DOHH2 (cell line): ENCODE measurements at regions not wholly inside any gene's neighbourhood (a gene's known extent, or its start where the extent isn't known, plus 50 kb on each side); places are given as distances from the start of the nearest gene placed in this dataset.

ENCODE experiments used
- H3F3A ChIP-seq: fragments of 200-600 bp; sonication (generic), shearing (Covaris generic); 2 replicates; pipeline ENCODE4 v1.6.0; 2016; ENCODE audit warnings: antibody characterized with exemption, mild to moderate bottlenecking; ENCODE audit not compliant: control insufficient read depth, insufficient read depth
- H3K27ac ChIP-seq: fragments of 200-600 bp; sonication (generic); 2 replicates; pipeline ENCODE4 v1.5.1; 2014; ENCODE audit warnings: low read depth, mild to moderate bottlenecking, low read length, moderate library complexity
- H3K27me3 ChIP-seq: fragments of 200-600 bp; sonication (generic); 2 replicates; pipeline ENCODE4 v1.6.1; 2014; ENCODE audit warnings: mild to moderate bottlenecking, low read length, mixed read lengths; ENCODE audit not compliant: control insufficient read depth
- H3K36me3 ChIP-seq: fragments of 200-600 bp; sonication (generic); 2 replicates; pipeline ENCODE4 v1.6.1; 2014; ENCODE audit warnings: mild to moderate bottlenecking, low read length, moderate library complexity, mixed read lengths; ENCODE audit not compliant: control insufficient read depth
- H3K4me1 ChIP-seq: fragments of 200-600 bp; sonication (generic); 2 replicates; pipeline ENCODE4 v1.6.1; 2014; ENCODE audit warnings: mild to moderate bottlenecking, low read length, mixed read lengths; ENCODE audit not compliant: control insufficient read depth
- H3K4me2 ChIP-seq: fragments of 200-600 bp; sonication (generic); 2 replicates; pipeline ENCODE4 v1.6.0; 2014; ENCODE audit warnings: mild to moderate bottlenecking, low read length, moderate library complexity
- H3K4me3 ChIP-seq: fragments of 200-600 bp; sonication (generic); 2 replicates; pipeline ENCODE4 v1.5.1; 2014; ENCODE audit warnings: mild to moderate bottlenecking, low read length, mixed read lengths
- H3K79me2 ChIP-seq: fragments of 200-600 bp; sonication (generic); 2 replicates; pipeline ENCODE4 v1.6.1; 2014; ENCODE audit warnings: mild to moderate bottlenecking, low read length, mixed read lengths; ENCODE audit not compliant: control insufficient read depth
- H3K9me2 ChIP-seq: fragments of 200-600 bp; sonication (generic); replicated peaks from 2 replicates; pipeline ENCODE4 v1.6.1; 2014; ENCODE audit warnings: mild to moderate bottlenecking, low read length, mixed read lengths; ENCODE audit not compliant: control insufficient read depth
- H3K9me3 ChIP-seq: fragments of 200-600 bp; sonication (generic); 2 replicates; pipeline ENCODE4 v1.6.1; 2014; ENCODE audit warnings: antibody characterized with exemption, low read length, mixed read lengths; ENCODE audit not compliant: control insufficient read depth, insufficient read depth
- H4K20me1 ChIP-seq: fragments of 200-600 bp; sonication (generic); 2 replicates; pipeline ENCODE4 v1.6.0; 2014; ENCODE audit warnings: low read depth, mild to moderate bottlenecking, antibody characterized with exemption, low read length, moderate library complexity; ENCODE audit not compliant: control insufficient read depth, insufficient read depth
- EZH2phosphoT487 ChIP-seq: fragments of 200-600 bp; sonication (generic); IDR thresholded peaks from 2 replicates; pipeline ENCODE4 v1.6.1; 2017; ENCODE audit warnings: borderline replicate concordance, mild to moderate bottlenecking, antibody characterized with exemption, low read length, moderate library complexity, mixed read lengths
- TF ChIP-seq, protein P1 (sequence below): fragments of 200-600 bp; sonication (generic); IDR thresholded peaks from one replicate; pipeline ENCODE4 v1.5.1; 2014; ENCODE audit warnings: antibody characterized with exemption, mild to moderate bottlenecking, low read depth, low read length; ENCODE audit not compliant: poor library complexity, severe bottlenecking

DNA sequence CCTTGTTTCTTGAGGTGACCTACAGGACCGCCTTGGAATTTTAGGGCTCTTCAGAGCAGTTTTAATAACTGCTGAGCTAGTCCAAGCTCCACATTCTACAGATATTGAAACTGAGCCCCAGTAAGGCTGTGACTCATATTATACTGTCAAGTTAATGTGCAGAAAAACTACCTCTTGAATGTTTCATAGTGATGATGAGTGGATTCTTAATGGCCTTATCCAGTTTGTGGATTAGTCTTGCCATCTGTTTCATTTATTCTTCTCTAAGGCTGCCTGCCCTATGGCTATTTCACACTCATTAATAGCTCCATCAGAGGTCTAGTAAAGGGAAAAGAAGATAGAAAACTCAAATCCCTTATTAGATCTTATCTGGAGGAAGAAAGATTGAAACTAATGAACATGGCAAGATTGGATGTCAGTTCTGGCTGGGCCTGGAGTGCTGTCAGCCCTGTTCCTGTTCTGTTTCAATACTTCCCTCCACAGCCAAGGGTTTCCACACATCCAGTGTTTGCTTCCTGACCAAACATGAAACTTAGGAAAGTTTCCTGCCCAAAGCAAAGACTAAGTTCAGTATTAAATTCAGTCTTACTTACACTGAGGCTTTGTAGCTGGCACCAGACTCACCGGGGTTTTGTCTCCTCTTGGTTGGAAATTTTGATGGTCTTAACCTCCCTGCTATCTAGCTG lies 215.6 kb upstream of the DMAC1 start:
- Histone ChIP-seq H4K20me1 (no peaks in the 10 kb centered on the region), H3K9me3 (no peaks in the 10 kb centered on the region), H3K27me3 (no peaks in the 10 kb centered on the region), H3K27ac (no peak overlapping the region), H3K9me2 (no peaks in the 10 kb centered on the region), H3K4me1 (no peaks in the 10 kb centered on the region), H3K4me2 (no peak overlapping the region), H3F3A (no peaks in the 10 kb centered on the region), H3K36me3 (no peaks in the 10 kb centered on the region), H3K4me3 (no peak overlapping the region), H3K79me2 (no peaks in the 10 kb centered on the region)
- no peak for TF ChIP-seq EZH2phosphoT487
- TF ChIP-seq, protein P1, sequence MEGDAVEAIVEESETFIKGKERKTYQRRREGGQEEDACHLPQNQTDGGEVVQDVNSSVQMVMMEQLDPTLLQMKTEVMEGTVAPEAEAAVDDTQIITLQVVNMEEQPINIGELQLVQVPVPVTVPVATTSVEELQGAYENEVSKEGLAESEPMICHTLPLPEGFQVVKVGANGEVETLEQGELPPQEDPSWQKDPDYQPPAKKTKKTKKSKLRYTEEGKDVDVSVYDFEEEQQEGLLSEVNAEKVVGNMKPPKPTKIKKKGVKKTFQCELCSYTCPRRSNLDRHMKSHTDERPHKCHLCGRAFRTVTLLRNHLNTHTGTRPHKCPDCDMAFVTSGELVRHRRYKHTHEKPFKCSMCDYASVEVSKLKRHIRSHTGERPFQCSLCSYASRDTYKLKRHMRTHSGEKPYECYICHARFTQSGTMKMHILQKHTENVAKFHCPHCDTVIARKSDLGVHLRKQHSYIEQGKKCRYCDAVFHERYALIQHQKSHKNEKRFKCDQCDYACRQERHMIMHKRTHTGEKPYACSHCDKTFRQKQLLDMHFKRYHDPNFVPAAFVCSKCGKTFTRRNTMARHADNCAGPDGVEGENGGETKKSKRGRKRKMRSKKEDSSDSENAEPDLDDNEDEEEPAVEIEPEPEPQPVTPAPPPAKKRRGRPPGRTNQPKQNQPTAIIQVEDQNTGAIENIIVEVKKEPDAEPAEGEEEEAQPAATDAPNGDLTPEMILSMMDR, result no peak

DNA sequence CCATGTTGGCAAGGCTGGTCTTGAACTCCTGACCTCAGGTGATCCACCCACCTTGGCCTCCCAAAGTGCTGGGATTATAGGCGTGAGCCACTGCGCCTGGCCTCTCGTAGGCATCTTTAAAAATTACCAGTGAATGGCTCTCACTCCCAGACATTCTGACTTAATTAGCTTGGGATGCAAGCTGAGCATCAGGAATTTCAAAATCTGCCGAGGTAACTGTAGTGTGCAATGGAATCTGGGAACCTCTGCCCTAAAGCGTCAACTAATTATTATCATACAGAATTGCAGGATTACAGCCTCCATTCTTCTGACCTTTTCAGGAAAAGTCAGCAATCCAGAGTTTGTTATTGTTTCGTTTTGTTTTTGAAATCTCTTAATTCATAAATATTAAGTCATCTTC lies 213.4 kb upstream of the DMAC1 start:
- Histone ChIP-seq H3F3A (no peaks in the 10 kb centered on the region), H3K36me3 (no peaks in the 10 kb centered on the region), H4K20me1 (no peaks in the 10 kb centered on the region), H3K9me2 (no peaks in the 10 kb centered on the region), H3K27ac (no peak overlapping the region), H3K4me1 (no peaks in the 10 kb centered on the region), H3K4me2 (no peak overlapping the region), H3K79me2 (no peaks in the 10 kb centered on the region), H3K27me3 (no peaks in the 10 kb centered on the region), H3K4me3 (no peak overlapping the region), H3K9me3 (no peaks in the 10 kb centered on the region)
- TF ChIP-seq, protein P1, result no peak
- no peak for TF ChIP-seq EZH2phosphoT487

DNA sequence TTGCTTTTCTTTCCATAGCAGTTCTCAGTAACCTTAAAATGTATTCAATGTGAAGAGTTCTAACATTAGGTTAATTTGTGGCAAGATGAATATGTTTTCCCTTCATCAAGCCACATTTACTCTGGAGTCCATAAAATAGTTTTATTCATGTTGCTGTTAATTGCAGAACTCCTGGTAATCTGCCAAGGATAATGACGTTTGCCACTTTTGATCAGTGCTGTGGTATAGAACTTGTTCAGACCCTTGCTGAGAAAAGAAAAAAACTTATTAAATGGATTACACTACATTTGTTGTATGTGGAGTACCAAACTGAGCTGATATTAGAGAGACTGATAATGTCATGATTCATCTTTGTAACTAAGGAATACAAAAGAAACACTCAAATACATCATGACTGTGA lies 212.4 kb upstream of the DMAC1 start:
- H3K4me1 ChIP-seq, result no peaks in the 10 kb centered on the region
- no peaks in the 10 kb centered on the region for H3K36me3 ChIP-seq
- no peaks in the 10 kb centered on the region for H3K9me3 ChIP-seq
- no peaks in the 10 kb centered on the region for H3K27me3 ChIP-seq
- no peaks in the 10 kb centered on the region for H3K9me2 ChIP-seq
- no peak overlapping the region for H3K4me3 ChIP-seq
- no peak overlapping the region for H3K4me2 ChIP-seq
- no peaks in the 10 kb centered on the region for H3K79me2 ChIP-seq
- H4K20me1 ChIP-seq, result no peaks in the 10 kb centered on the region
- TF ChIP-seq, protein P1, result no peak
- TF ChIP-seq EZH2phosphoT487, result no peak
- no peaks in the 10 kb centered on the region for H3F3A ChIP-seq
- no peak overlapping the region for H3K27ac ChIP-seq
